HG03565 (cell line): ENCODE measurements at regions not wholly inside any gene's neighbourhood (a gene's known extent, or its start where the extent isn't known, plus 50 kb on each side); places are given as distances from the start of the nearest gene placed in this dataset.
A peak's percentile ranks its signal among the peaks of the same experiment; 100 is the strongest.

Source experiments
- ATAC-seq: cut with Tn5 transposase; IDR thresholded peaks from one replicate; pipeline ENCODE4 v1.9.1; 2021; ENCODE audit warnings: mild to moderate bottlenecking, moderate library complexity; ENCODE audit not compliant: unreplicated experiment

DNA sequence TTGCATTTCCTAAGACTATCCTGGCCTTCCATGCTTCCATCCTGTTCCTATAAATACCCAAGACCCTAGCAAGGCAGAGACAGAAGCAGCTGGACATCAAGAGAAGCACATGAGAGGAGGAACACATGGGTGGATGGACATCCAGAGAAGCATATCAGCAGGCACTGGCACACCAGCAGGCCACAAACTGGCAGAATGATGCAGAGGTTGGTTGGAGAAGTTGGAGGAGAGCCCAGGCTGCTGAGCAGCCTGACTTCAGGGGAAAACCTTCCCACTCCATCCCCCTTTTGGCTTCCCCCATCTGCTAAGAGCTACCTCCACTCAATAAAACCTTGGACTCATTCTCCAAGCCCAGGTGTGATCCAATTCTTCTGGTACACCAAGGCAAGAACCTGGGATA, 332.5 kb downstream of the FRK start:
- no peak for ATAC-seq

DNA sequence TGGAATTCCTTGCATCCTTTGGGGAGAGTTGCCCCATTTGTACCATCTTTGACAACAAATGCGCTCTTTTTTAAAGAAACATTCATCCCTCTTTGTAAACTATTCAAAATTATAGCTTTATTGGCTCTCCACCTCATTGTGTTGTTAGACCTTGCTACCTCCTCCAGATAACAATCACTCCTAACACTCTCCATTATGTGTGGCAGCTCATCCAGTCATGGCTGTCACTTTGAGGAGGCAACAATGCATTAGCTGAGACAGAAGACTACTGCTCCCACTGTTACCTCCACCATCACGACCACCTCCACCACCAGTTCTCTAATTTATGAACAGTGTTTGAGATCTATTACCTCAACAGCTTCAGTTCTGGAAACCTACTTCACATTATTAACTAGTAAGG, 339.1 kb downstream of the FRK start:
- no peak for ATAC-seq

DNA sequence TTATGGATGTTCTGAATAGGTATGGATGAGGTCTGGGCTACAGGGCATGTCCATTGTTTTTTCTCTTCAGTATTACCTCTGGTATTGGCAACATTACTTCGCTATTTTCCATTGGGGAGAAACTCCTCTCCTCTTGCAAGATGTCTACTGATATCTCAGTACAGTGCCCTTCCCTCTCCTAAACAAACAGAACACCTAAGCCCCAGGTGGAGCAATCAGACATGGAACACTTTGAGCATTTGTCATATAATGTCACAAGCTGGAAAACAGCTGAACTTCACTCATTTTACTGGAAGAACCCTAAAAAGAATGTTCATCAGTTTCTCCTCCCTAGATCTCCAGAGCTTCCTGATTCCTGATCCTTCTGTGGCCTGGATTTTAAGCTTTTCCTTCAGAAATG, 339.8 kb downstream of the FRK start:
- ATAC-seq: no peak

DNA sequence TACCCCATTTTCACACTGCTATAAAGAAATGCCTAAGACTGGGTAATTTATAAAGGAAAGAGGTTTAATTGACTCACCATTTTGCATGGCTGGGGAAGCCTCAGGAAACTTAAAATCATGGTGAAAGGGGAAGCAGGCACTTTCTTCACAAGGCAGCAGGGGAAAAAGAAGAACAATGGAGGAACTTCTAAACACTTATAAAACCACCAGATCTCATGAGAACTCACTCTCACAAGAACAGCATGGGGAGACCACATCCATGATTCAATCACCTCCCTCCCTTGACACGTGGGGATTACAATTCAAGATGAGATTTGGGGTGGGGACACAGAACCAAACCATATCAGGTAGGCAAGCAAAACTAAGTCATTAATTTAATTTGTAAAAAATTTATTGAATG, 343.2 kb downstream of the FRK start:
- ATAC-seq: peak; percentile 28

DNA sequence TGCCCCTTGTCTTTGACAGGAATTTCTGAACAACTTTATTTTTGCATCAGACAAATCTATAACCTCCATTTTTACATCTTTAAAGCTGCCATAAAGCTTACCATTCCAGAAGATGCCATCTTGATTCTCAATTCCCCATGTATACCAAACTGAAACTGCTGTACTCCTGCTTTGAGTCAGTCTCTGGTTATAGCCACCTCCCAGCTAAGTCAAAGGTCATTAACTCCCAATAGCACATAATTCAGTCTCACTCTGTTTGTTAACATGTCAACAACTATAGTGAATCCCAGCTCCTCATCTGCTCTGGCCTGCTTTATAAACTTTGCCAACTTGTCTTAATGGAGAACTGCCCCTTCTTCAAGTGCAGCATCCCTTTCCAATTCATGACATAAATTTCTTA, 343.6 kb downstream of the FRK start:
- ATAC-seq: peak; percentile 99

DNA sequence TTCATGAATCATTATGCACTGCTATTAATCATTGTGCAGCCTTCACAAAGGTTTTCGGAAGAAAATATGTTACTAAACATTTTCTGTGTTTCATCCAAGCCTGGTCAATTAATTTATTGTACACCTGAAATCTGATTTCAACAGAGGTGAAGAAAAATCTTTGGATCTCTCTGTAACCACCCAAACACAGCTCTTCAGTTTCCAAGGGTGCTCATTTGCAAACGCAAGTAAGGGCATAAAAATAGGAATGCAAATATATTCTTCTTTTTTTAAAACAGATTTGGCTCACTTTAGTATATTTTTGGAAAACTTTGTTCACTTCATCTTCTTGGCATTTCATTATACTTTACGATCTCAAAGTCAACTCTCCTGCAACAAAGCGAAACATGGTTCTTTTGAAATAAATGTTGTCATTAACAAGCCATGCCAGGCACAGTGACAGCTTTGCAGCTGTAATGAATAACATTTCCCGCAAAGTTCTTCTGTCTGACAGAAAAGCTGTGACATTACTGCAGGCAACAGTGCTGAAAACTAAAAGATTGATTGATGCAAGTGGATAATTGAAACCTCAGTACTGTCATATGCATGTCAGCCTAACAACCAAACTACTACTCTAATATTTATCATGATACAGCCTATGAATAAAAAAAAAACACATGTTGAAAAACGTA, 348.3 kb downstream of the FRK start:
- ATAC-seq: no peak

DNA sequence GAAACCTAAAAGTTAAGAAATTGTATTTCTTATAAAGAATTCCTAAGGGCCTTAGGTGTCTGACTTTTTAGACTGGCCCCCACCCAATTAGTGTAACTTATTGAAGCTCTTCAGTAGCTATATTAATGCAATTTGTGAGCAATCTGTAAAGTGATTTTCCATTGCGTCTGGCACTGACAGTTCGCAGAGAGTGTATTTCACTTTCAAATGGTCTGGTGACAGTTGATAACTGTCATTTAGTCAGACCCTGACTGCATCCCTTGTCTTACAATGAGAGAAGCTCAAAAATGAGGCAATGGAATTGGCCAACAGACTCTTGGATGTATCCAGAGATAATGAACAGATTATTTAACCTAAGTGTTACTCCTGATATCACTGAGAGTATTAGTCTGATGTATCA, 351.8 kb downstream of the FRK start:
- no peak for ATAC-seq

DNA sequence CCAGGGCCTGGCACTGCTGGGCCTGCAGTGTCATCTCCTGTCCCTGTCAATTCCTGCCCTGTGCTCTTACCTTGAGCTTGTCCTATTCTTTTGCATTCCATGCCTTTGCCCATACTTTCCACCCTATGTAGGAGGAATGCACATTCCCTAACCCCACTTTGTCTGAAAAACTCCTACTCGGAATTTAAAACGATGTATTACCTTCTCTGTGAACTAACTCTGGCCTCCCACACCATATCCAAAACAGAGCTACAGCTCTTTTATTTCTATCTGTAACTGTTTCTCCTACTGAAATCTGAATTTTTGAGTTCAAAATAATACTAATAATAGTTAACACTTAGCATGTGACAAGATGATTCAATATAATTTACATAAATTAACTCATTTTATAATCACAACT, 353.7 kb downstream of the FRK start:
- ATAC-seq: no peak

DNA sequence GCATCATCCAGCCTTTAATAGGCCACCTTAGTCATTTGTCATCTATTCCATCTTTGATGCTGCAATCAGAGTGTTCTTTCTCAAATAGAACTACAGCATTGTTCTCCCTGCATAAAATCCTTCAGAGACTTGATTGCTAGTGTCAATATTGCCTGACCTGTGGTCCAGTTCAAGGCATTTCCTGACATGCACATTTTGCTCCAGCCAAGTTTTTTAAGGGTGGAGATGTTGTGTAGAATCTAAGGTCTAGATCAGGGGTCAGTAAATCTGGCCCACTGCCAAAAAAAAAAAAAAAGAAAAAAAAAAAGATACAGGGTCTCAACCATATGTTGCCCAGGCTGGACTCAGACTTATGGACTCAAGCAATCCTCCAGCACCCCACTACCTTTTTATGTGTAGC, 354.4 kb downstream of the FRK start:
- ATAC-seq: no peak

DNA sequence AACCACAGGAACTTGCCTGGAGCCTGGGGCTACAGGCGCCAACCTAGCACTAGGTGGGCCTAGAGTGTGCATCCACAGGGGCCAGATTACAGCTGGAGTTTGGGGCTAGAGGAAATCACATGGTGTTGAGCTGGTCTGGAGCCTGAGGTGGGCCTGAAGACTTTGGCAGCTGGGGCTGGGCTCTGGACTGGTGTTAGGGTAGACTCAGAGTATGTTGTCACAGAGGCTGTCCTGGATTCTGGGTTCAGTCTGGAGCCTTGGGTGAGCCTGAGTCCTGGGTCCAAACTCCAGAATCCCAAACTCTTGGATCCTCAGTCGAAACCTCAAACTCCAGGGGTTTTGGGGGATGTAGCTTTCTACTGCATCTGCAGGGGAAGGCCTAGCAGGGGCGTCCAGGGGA, 356.7 kb downstream of the FRK start:
- ATAC-seq: no peak

DNA sequence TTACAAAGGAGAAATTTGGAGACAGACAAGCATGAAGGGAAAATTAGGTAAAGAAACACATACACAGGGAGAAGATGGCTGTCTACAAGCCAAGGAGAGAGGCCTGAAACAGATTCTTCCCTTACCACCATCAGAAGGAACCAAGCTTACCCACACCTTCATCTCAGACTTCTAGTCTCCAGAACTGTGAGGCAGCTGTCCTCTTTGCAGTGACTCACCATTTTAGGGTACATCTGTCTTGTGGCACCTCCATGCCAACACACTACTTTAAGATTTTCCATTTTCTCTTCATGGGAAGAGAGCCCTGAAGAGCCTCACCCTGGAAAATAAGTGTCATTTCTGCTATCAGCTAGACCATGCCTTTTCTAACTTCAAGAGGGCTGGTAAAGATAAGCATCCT, 369.3 kb downstream of the FRK start:
- no peak for ATAC-seq

DNA sequence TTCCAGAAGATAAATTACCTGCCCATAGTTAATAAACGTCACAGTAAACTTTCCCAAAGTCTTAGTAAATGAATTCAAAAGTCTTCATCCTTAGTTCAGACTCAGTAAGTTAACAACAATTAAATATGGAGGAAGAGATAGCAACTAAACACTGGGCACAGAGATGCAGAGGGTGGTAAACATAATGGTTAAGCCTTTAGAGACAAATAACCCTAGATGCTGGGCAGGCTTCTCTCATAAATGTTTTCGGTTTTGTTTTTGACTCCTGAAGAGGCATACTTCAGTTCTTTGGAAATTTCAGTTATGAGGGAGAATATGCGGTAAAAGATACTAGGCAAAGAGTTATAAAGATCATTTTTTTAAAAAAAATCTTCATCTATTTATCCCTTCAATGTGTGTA, 369.8 kb downstream of the FRK start:
- no peak for ATAC-seq

DNA sequence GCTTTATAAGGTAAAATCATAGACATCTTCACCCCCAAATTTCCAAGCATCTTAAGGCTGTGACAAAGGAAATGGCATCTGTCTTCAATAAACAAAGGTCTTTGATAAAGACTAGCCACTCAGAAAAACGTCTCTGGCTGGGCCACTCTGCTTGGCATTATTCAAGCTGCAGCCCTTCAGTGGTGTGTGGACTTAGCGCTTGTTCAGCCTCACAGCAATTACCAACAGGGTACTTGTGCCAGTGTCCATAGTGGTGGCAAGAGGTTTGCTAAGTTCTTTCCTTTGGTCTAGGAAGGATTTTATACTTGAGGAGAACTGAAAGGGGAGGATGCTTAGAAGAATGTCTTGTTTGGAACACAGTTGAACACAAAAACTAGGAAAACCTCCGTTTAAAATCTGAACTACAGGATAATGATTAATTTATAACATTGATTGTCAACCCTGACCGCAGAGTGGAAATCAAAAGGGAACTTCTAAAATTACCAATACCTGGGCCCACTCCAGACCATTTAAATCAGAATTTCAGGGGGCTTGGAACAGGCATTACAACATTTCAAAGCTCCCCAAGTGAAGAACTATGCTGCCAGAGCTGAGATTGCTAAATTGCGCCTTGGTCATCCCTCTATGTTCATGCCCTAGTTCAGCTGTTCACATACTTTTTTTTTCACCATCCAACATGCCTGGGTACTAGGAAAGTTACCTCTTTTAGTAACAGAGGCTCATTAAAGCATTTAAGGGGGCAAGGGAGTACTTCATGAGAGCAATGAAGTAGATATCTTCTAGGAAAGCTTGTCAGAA, 378.5 kb downstream of the FRK start:
- no peak for ATAC-seq

DNA sequence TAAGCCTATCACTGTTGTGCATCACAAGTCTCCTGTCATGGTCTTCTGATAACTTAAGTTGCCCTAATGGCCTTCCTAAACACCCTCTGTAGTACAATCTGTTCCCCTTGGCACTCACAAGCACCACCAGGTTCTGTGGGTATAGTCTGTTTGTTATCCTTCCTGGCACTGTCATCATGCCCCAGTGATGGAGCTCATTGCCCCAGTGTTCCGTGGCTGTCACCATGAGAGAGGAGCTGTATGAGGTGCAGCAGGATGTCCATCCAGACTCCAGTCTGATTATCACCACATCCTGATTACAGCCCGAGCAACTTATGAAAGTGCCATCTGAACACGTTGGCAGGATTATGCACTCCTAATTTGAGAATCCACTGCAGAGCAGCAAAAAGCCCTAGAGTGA, 380.1 kb downstream of the FRK start:
- ATAC-seq: no peak

DNA sequence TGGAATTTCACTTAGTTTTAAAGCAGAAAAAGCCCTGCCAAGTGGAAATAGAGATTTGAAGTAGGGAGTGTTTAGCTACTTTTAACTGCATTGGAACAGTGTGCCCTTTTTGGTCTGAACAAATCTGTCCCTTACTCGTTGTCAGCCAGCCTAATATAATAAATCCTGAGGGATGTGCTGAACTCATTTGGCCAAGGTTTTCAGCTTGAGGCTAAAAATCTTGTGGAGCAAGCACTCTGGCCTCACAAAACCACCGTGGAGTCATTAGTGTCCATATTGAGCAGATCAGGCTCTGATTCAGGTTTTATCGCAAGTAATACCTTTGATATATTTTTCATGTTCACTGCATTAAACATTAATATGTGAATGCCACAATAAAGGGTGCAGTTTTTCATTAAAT, 383.5 kb downstream of the FRK start:
- no peak for ATAC-seq

DNA sequence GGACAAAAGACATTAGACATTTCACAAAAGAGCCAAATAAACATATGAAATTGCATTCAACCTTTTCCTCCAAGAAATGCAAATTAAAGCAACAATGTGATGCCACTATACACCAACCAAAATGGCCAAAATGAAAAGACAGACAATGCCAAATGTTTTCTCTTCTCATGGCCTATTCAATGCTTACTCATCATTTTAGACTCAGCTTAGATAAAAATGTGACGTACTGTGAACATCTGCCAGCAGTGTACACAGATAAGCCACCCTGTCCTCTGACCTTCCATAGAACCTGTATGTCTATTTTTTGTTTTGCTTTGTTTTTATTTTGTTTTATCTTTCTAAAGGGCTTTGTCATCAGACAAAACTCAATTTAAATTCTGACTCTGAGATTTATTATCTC, 385.2 kb downstream of the FRK start:
- ATAC-seq: no peak

DNA sequence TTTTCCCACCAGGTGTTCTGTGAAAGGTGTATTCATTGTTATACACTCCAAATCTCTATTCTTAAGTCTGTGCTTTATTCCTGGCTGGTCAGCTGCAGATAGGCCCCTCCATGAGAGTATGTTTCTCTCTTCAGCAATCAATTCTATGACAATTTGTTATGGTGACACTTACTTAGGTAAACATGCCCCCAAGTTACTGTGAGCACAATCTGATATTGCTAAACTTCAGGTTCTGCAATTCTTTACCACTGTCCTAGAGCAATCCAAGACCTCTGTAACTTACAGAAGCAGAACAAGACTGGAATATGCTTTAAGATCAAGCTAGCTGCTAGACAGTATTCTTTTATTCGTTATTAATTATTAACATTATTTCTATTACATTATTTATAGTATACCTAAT, 391.9 kb downstream of the FRK start:
- no peak for ATAC-seq

DNA sequence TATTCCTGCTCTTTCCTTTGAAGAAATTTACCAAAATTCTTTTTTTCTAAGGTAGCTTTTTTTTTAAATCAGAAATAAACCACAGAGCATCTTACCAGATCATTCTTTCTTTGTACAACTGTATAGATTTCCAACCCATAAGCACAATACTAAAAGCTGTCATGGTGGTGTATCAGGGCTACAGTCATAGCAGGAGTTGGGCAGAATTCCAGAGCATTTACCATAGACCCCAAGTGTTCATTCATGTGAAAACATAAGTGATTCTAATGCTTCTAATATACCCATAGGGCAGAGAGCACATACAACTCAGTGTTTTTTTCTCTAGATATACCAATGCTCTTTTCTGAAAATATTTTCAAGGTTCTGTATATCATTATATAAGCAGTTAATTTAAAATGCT, 392.5 kb downstream of the FRK start:
- ATAC-seq: no peak

DNA sequence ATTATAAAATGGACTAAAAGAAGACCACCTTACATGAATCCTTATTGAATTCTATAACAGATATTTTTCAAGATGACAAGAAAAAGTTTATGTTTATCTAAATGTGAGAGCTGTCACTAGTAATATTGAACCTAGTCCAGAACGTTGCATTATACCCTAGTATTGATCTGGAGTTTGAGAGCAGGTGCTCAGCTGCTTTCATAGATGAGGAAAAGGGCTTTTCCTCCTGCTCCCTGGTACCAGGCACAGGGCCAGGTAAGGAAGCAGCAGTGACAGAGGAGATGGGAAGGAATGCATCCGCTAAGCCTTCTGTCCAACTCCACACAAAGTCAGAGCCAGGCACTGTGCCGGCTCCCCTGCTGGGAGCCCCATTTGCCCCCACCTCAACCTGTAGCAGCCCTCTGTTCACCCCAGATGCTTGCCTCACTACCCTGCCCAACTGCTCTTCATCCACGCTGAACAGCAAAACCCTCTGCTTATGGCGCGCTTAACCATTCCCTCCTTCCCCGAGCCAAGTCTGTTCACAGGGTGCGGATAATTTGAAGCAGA, 393.1 kb downstream of the FRK start:
- ATAC-seq: no peak

DNA sequence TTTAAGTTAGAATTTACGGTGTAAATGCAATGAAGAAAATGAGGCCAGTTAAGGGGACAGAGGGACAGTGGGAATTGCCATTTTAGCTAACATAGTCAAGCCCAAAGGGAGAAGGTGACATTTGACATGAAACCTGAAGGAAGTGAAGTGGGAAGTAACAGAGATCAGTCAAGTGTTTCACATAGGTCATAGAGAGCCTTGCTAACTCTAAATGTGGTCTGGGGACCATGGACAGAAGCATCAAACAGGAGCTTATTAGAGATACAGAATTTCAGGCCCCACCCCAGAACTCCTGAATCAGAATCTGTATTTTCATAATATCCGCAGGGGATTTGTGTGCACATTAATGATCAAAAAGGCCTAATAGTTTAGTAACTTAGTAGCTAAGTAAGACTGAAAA, 393.7 kb downstream of the FRK start:
- no peak for ATAC-seq

DNA sequence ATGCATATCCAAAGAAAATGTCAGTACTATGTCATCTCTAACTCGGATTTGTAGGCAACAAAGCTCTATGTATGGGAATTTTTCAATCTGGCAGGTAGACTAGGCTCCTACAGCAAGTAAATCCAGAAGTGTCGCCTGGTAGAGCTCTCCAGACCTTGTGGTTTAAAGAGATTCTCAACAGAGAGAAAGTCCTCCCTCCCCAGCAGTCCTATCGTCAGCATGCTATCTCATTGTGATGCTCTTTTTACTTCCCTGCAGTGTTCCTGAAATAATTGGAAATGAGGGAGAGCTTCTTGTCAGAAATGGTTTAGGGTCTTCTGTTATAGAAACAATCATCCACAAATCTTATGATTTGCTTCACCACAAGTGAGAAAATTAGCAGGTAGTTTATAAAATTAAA, 395.4 kb downstream of the FRK start:
- no peak for ATAC-seq

DNA sequence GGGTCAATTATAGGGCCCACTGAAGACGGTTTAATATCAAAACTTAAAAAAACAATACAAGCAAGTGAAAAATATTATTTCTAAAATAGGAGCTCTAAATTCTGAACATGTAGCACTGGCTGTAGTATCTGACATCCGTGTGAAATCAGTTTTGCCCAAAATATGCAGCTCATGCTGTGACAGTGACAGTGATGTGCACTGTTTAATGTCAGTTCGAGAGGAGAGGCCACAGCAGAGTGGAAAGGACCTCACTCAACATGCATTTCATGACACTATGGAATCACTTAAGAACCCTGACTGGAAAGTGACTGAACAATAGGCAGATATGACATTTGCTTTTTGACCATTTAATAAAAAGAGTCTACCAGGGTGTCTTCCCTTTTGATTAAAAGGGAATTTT, 397.0 kb downstream of the FRK start:
- no peak for ATAC-seq

DNA sequence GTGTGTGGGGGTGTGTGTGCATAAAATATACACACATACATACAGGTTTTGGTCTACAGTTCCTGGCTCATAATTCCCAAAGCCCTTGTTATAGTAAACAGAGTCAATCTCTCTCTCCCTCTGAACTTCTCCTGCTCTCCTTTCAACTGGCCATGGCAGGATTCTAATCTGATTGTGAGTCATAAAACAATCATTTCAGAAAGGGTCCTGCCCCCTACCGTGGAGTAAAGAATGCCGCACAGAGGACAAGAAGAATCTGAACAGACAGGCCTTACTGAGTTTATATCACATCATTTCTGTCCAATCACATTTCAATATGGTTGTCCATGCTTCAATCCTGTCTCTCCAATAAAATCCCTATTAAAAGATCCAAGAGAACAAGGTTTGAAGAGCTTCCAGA, 416.9 kb downstream of the FRK start:
- ATAC-seq: no peak
